ENCODE measurements at regions not wholly inside any gene's neighbourhood (a gene's known extent, or its start where the extent isn't known, plus 50 kb on each side); places are given as distances from the start of the nearest gene placed in this dataset.
"Not testable (repeated sequence)": the region's sequence is repeated elsewhere in the genome, so short reads cannot be mapped to it uniquely, and the experiment has no call there.

- H3K4me3 Mint-ChIP-seq, result no peak overlapping the region
- peaks cover 0 to 7% (median 2%) of the 10 kb centered on the region in 7 donors for H3K9me3 Mint-ChIP-seq
- no peaks in the 10 kb centered on the region for H3K36me3 Mint-ChIP-seq
- DNase-seq, result no peak
- ATAC-seq (ENCODE audit: low read depth in 2 of 2), result no peak
- H3K27me3 Mint-ChIP-seq, result peaks cover 8 to 14% (median 13%) of the 10 kb centered on the region in 3 donors
- H3K4me1 Mint-ChIP-seq, result no peaks in the 10 kb centered on the region
- H3K27ac Mint-ChIP-seq, result no peak overlapping the region
Measured at GRCh38 chr6:160871320-160871719, 120.2 kb upstream of the MAP3K4 start.

- DNase-seq (no peak), ATAC-seq (ENCODE audit: low read depth in 2 of 2) (no peak)
- Mint-ChIP-seq H3K27ac (no peak overlapping the region), H3K4me3 (no peak overlapping the region), H3K9me3 (peaks cover 0 to 5% (median 2%) of the 10 kb centered on the region in 7 donors), H3K36me3 (no peaks in the 10 kb centered on the region), H3K4me1 (no peaks in the 10 kb centered on the region), H3K27me3 (peaks cover 0 to 14% (median 5%) of the 10 kb centered on the region in 3 donors)
Measured at GRCh38 chr6:160881148-160881808, 110.3 kb upstream of the MAP3K4 start.

- DNase-seq (no peak), ATAC-seq (ENCODE audit: low read depth in 2 of 2) (no peak)
- H3K9me3 Mint-ChIP-seq, result peaks cover 0 to 6% (median 0%) of the 10 kb centered on the region in 7 donors
- H3K27me3 Mint-ChIP-seq, result peaks cover 0 to 14% (median 5%) of the 10 kb centered on the region in 3 donors
- H3K36me3 Mint-ChIP-seq, result no peaks in the 10 kb centered on the region
- no peak overlapping the region for H3K4me3 Mint-ChIP-seq
- H3K4me1 Mint-ChIP-seq, result no peaks in the 10 kb centered on the region
- H3K27ac Mint-ChIP-seq, result no peak overlapping the region
Measured at GRCh38 chr6:160882006-160882405, 109.6 kb upstream of the MAP3K4 start.

- H3K9me3 Mint-ChIP-seq, result peaks cover 0 to 14% (median 4%) of the 10 kb centered on the region in 7 donors
- no peak for ATAC-seq (ENCODE audit: low read depth in 2 of 2)
Measured at GRCh38 chr6:160882791-160883279, 108.7 kb upstream of the MAP3K4 start.

GRCh38 chr6:160883560-160883959 is 108.0 kb upstream of the MAP3K4 start:
- Mint-ChIP-seq H3K27me3 (peaks cover 0 to 14% (median 5%) of the 10 kb centered on the region in 3 donors), H3K4me3 (no peak overlapping the region), H3K9me3 (peaks cover 0 to 14% (median 4%) of the 10 kb centered on the region in 7 donors), H3K27ac (no peak overlapping the region), H3K36me3 (no peaks in the 10 kb centered on the region), H3K4me1 (no peaks in the 10 kb centered on the region)
- ATAC-seq (ENCODE audit: low read depth in 2 of 2) (no peak), DNase-seq (no peak)

More at GRCh38 chr6:160882791-160883279, 108.7 kb upstream of the MAP3K4 start:
- DNase-seq, result no peak
- Mint-ChIP-seq H3K36me3 (no peaks in the 10 kb centered on the region), H3K27ac (no peak overlapping the region), H3K4me3 (no peak overlapping the region), H3K4me1 (no peaks in the 10 kb centered on the region), H3K27me3 (peaks cover 0 to 14% (median 5%) of the 10 kb centered on the region in 3 donors)

- H3K4me3 Mint-ChIP-seq, result no peak overlapping the region
- no peak overlapping the region for H3K27ac Mint-ChIP-seq
- H3K9me3 Mint-ChIP-seq, result peaks cover 0 to 13% (median 3%) of the 10 kb centered on the region in 7 donors
- H3K27me3 Mint-ChIP-seq, result peaks cover 0 to 14% (median 5%) of the 10 kb centered on the region in 3 donors
- DNase-seq, result no peak
- ATAC-seq (ENCODE audit: low read depth in 2 of 2), result no peak
- H3K36me3 Mint-ChIP-seq, result no peaks in the 10 kb centered on the region
- H3K4me1 Mint-ChIP-seq, result no peaks in the 10 kb centered on the region
Measured at GRCh38 chr6:160883999-160884398, 107.6 kb upstream of the MAP3K4 start.

GRCh38 chr6:160889148-160889547 is 102.4 kb upstream of the MAP3K4 start:
- H3K36me3 Mint-ChIP-seq; DNase-seq; H3K27ac Mint-ChIP-seq; ATAC-seq (ENCODE audit: low read depth in 2 of 2); H3K4me1 Mint-ChIP-seq; H3K4me3 Mint-ChIP-seq; H3K9me3 Mint-ChIP-seq: not testable (repeated sequence)
- peaks cover 0 to 13% (median 0%) of the 10 kb centered on the region in 3 donors for H3K27me3 Mint-ChIP-seq

- Mint-ChIP-seq H3K9me3 (peaks cover 0 to 9% (median 4%) of the 10 kb centered on the region in 7 donors), H3K4me1 (no peaks in the 10 kb centered on the region), H3K36me3 (no peaks in the 10 kb centered on the region), H3K27ac (peak overlapping the region in 1 of 6 donors; percentile 40), H3K4me3 (no peak overlapping the region), H3K27me3 (peaks cover 0 to 14% (median 0%) of the 10 kb centered on the region in 3 donors)
- ATAC-seq (ENCODE audit: low read depth in 2 of 2) (no peak), DNase-seq (no peak)
Measured at GRCh38 chr6:160891690-160892089, 99.9 kb upstream of the MAP3K4 start.

- Mint-ChIP-seq H3K36me3 (no peaks in the 10 kb centered on the region), H3K4me3 (no peak overlapping the region), H3K9me3 (peaks cover 0 to 3% (median 0%) of the 10 kb centered on the region in 7 donors), H3K4me1 (no peaks in the 10 kb centered on the region), H3K27ac (no peak overlapping the region), H3K27me3 (peaks cover under 1 to 19% (median 6%) of the 10 kb centered on the region in 3 donors)
- no peak for ATAC-seq (ENCODE audit: low read depth in 2 of 2)
- no peak for DNase-seq
Measured at GRCh38 chr6:160895562-160895961, 96.0 kb upstream of the MAP3K4 start.

- no peak for DNase-seq
- no peak overlapping the region for H3K27ac Mint-ChIP-seq
- no peak overlapping the region for H3K4me3 Mint-ChIP-seq
- no peaks in the 10 kb centered on the region for H3K4me1 Mint-ChIP-seq
- H3K27me3 Mint-ChIP-seq, result peaks cover 16 to 20% (median 16%) of the 10 kb centered on the region in 3 donors
- peaks cover 0 to 10% (median 0%) of the 10 kb centered on the region in 7 donors for H3K9me3 Mint-ChIP-seq
- no peaks in the 10 kb centered on the region for H3K36me3 Mint-ChIP-seq
- ATAC-seq (ENCODE audit: low read depth in 2 of 2), result no peak
Measured at GRCh38 chr6:160899671-160900430, 91.7 kb upstream of the MAP3K4 start.

GRCh38 chr6:160911949-160912348 is 79.6 kb upstream of the MAP3K4 start:
- Mint-ChIP-seq H3K9me3 (peaks cover 0 to 22% (median 11%) of the 10 kb centered on the region in 7 donors), H3K4me3 (no peak overlapping the region), H3K27ac (no peak overlapping the region), H3K27me3 (peaks cover 4 to 10% (median 5%) of the 10 kb centered on the region in 3 donors), H3K4me1 (no peaks in the 10 kb centered on the region), H3K36me3 (no peaks in the 10 kb centered on the region)
- DNase-seq (no peak), ATAC-seq (ENCODE audit: low read depth in 2 of 2) (no peak)

GRCh38 chr6:160912411-160912810 is 79.2 kb upstream of the MAP3K4 start:
- Mint-ChIP-seq H3K27me3 (peaks cover 4 to 5% (median 5%) of the 10 kb centered on the region in 3 donors), H3K4me1 (no peaks in the 10 kb centered on the region), H3K9me3 (peaks cover 0 to 18% (median 11%) of the 10 kb centered on the region in 7 donors), H3K4me3 (no peak overlapping the region), H3K36me3 (no peaks in the 10 kb centered on the region), H3K27ac (no peak overlapping the region)
- no peak for ATAC-seq (ENCODE audit: low read depth in 2 of 2)
- no peak for DNase-seq

GRCh38 chr6:160917572-160917971 is 74.0 kb upstream of the MAP3K4 start:
- peaks cover 0 to 17% (median 6%) of the 10 kb centered on the region in 7 donors for H3K9me3 Mint-ChIP-seq
- no peak for DNase-seq
- H3K36me3 Mint-ChIP-seq, result no peaks in the 10 kb centered on the region
- no peak overlapping the region for H3K27ac Mint-ChIP-seq
- ATAC-seq (ENCODE audit: low read depth in 2 of 2), result no peak
- H3K4me1 Mint-ChIP-seq, result no peaks in the 10 kb centered on the region
- H3K4me3 Mint-ChIP-seq, result no peak overlapping the region
- peaks cover 4 to 19% (median 7%) of the 10 kb centered on the region in 3 donors for H3K27me3 Mint-ChIP-seq

Data from naive B cell (primary cell).